Esophagus muscularis mucosa (tissue), 4 donors: ENCODE measurements at regions not wholly inside any gene's neighbourhood (a gene's known extent, or its start where the extent isn't known, plus 50 kb on each side); places are given as distances from the start of the nearest gene placed in this dataset.

Experiments used
- DNase-seq: peaks from one replicate; pipeline ENCODE4 v3.0.0-alpha.2; 2017; ENCODE audit errors: extremely low spot score
- H3K27ac ChIP-seq, 4 donors: fragments of 200-600 bp; sonication (generic); replicated peaks in 1 of 4; 1 replicate in 3 of 4; 2 replicates in 1 of 4; pipeline ENCODE4 v1.5.1; 2016 to 2019; ENCODE audit warnings: mild to moderate bottlenecking in 1 of 4
- H3K27me3 ChIP-seq, 4 donors: fragments of 200-600 bp; sonication (generic); one replicate each; pipeline versions ENCODE4 v1.5.1 to v1.6.0; 2016 to 2019
- H3K36me3 ChIP-seq, 4 donors: fragments of 200-600 bp; sonication (generic); one replicate each; pipeline ENCODE4 v1.5.1; 2016 to 2019
- H3K4me1 ChIP-seq, 4 donors: fragments of 200-600 bp; sonication (generic); one replicate each; pipeline ENCODE4 v1.5.1; 2016 to 2019
- H3K4me3 ChIP-seq, 4 donors: fragments of 200-600 bp; sonication (generic); 1 replicate in 2 of 4; 2 replicates in 2 of 4; pipeline ENCODE4 v1.5.1; 2016 to 2019; ENCODE audit warnings: mild to moderate bottlenecking in 4 of 4, moderate library complexity in 1 of 4
- H3K9me3 ChIP-seq, 4 donors: fragments of 200-600 bp; sonication (generic); 1 replicate in 3 of 4; 2 replicates in 1 of 4; pipeline ENCODE4 v1.5.1; 2016 to 2019
- EP300 ChIP-seq: sonication (generic); formaldehyde crosslinking; IDR thresholded peaks from one replicate; pipeline ENCODE4 v1.6.1; 2017; ENCODE audit warnings: antibody characterized with exemption
- POLR2A ChIP-seq: fragments of 450-650 bp; IDR thresholded peaks from one replicate; pipeline ENCODE4 v1.6.1; 2017; ENCODE audit warnings: antibody characterized with exemption, moderate library complexity, mild to moderate bottlenecking, low read depth
- POLR2AphosphoS5 ChIP-seq, 2 donors: sonication (generic); formaldehyde crosslinking; IDR thresholded peaks; one replicate each; pipeline ENCODE4 v1.6.1; 2017; ENCODE audit warnings: antibody characterized with exemption in 2 of 2
- WGBS: methylation state at CpG from one replicate; pipeline ENCODE4 v1.1.5; 2018; 5-methylcytosine and 5-hydroxymethylcytosine counted together
- intact Hi-C: fragments of 100-400 bp; cut with DNase I; formaldehyde crosslinking; loops from one replicate; pipeline ENCODE4 v1.15.1; 2023
- TF ChIP-seq, protein P1 (sequence below), 3 experiments: fragments of 200-600 bp in 2 of 3; fragments of 450-650 bp in 1 of 3; sonication (generic) in 2 of 3; IDR thresholded peaks; one replicate each; pipeline ENCODE4 v1.5.1; 2017 to 2019; ENCODE audit warnings: antibody characterized with exemption in 3 of 3, mild to moderate bottlenecking in 2 of 3, moderate library complexity in 1 of 3

DNA sequence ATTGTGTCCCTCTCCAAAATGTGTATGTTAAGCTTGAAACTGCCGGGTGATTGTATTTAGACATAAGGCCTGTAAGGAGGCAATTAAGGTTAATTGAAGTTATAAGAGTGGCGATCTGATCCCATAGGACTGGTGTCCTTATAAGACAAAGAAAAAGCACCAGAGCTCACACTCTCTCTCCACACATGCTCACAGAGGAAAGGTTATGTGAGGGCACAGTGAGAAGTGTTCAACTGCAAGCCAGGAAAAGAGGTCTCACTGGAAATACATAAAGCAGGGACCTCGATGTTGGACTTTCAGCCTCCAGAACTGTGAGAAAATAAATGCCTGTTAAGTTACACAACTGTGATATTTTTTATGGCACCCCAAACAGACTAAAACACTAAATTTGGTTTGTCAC lies 1233.8 kb upstream of the CNTN5 start:
- no peak overlapping the region for H3K27ac ChIP-seq
- no peaks in the 10 kb centered on the region for H3K27me3 ChIP-seq
- no peaks in the 10 kb centered on the region for H3K4me1 ChIP-seq
- no peak overlapping the region for H3K4me3 ChIP-seq
- 65% methylated on average over 3 of the region's 3 CpGs for WGBS
- no peaks in the 10 kb centered on the region for H3K36me3 ChIP-seq
- intact Hi-C loops = no loop called here
- no peak for DNase-seq
- TF ChIP-seq, protein P1, sequence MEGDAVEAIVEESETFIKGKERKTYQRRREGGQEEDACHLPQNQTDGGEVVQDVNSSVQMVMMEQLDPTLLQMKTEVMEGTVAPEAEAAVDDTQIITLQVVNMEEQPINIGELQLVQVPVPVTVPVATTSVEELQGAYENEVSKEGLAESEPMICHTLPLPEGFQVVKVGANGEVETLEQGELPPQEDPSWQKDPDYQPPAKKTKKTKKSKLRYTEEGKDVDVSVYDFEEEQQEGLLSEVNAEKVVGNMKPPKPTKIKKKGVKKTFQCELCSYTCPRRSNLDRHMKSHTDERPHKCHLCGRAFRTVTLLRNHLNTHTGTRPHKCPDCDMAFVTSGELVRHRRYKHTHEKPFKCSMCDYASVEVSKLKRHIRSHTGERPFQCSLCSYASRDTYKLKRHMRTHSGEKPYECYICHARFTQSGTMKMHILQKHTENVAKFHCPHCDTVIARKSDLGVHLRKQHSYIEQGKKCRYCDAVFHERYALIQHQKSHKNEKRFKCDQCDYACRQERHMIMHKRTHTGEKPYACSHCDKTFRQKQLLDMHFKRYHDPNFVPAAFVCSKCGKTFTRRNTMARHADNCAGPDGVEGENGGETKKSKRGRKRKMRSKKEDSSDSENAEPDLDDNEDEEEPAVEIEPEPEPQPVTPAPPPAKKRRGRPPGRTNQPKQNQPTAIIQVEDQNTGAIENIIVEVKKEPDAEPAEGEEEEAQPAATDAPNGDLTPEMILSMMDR (IDR thresholded peaks at IDR 0.05) = no peak
- TF ChIP-seq POLR2A (no peak), EP300 (no peak), POLR2AphosphoS5 (IDR thresholded peaks at IDR 0.05) (no peak)
- peaks cover 0 to 3% (median 0%) of the 10 kb centered on the region in 4 donors for H3K9me3 ChIP-seq

DNA sequence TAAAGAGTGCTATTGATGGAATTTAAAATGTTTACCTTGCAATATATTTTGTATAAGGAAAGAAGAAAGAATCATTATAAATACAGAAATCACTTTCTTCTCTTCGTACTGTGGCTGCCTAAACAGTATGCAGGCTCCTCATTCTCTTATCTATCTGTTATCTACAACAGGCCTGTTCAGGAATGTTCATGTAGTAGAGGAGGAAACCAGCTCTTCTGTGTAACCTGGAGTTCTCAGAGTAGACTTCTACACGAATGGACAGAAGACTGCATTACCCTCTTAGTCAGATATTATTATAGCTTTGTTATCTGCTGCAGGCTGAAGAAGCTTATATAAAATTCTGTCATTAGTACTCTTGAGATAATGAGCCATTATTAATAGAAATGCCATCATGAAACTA lies 1225.9 kb upstream of the CNTN5 start:
- H3K27me3 ChIP-seq = no peaks in the 10 kb centered on the region

DNA sequence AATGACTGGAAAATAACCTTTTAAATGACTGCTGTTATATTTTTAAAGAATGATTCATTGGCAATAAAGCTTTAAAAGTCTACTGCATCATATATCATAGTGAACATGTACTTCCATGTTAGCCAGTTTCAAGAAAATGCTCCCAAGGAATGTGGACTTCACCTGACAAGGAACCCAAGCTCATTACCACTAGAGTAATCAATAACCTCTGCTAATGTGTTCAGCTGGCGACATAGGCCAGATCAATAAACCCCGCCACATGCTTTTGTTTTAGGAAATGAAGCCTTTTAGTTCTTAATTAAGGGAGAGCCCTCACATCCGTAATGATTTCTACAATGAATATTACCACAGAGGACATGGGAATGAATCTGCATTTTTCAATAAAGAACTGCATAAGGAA lies 1219.9 kb upstream of the CNTN5 start:
- TF ChIP-seq, protein P1 (IDR thresholded peaks at IDR 0.05) = no peak
- TF ChIP-seq EP300 = no peak
- TF ChIP-seq POLR2A = no peak
- no peak for TF ChIP-seq POLR2AphosphoS5 (IDR thresholded peaks at IDR 0.05)
- Histone ChIP-seq H3K9me3 (no peaks in the 10 kb centered on the region), H3K4me3 (no peak overlapping the region), H3K4me1 (no peaks in the 10 kb centered on the region), H3K36me3 (no peaks in the 10 kb centered on the region), H3K27me3 (no peaks in the 10 kb centered on the region), H3K27ac (no peak overlapping the region)
- no peak for DNase-seq
- intact Hi-C loops = no loop called here
- 86% methylated on average over 3 of the region's 3 CpGs for WGBS

More for the DNA sequence above, 1225.9 kb upstream of the CNTN5 start:
- WGBS = 71% methylated on average over 2 of the region's 2 CpGs
- no peak for DNase-seq
- H3K9me3 ChIP-seq = no peaks in the 10 kb centered on the region
- intact Hi-C loops = no loop called here
- H3K4me3 ChIP-seq = no peak overlapping the region
- H3K36me3 ChIP-seq = no peaks in the 10 kb centered on the region
- TF ChIP-seq POLR2A = no peak
- no peaks in the 10 kb centered on the region for H3K4me1 ChIP-seq
- H3K27ac ChIP-seq = no peak overlapping the region

DNA sequence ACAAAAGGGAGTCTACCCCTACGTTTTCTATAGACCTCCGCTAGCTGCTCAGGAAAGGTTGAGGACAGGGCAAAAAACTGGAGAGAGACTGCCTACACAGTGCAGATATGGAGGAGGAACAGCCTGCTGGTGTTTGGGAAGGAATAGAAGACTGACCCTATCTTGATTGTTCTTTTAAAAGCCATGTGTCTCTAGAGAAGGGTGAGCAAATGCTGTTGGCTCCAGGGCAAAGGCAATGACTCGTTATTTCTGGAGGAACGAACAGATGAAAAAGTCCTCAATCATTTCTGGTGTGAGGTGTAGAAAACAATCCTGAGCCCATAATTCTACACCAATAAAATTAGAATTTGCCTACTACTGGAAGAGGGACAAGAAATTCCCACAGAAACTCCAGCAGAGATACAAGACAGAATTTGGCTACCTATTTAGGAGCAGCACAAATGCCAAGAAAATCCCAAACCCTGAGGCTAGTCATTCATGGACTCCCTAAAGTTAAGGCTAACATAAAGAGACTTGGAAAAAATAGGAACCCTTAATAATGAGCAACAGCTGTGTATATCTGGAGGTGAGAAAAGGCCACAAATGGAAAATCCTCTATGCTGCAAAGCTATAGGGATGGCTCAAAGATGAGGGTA lies 1206.3 kb upstream of the CNTN5 start:
- intact Hi-C loops = no loop called here
- H3K27me3 ChIP-seq = no peaks in the 10 kb centered on the region
- TF ChIP-seq, protein P1 (IDR thresholded peaks at IDR 0.05) = no peak
- no peak for TF ChIP-seq POLR2AphosphoS5 (IDR thresholded peaks at IDR 0.05)
- TF ChIP-seq EP300 = no peak
- TF ChIP-seq POLR2A = no peak
- H3K36me3 ChIP-seq = no peaks in the 10 kb centered on the region
- no peak overlapping the region for H3K27ac ChIP-seq
- WGBS = 73% methylated on average over 4 of the region's 4 CpGs
- H3K4me3 ChIP-seq = no peak overlapping the region
- H3K9me3 ChIP-seq = peaks cover 0 to 14% (median 0%) of the 10 kb centered on the region in 4 donors
- H3K4me1 ChIP-seq = no peaks in the 10 kb centered on the region
- no peak for DNase-seq

DNA sequence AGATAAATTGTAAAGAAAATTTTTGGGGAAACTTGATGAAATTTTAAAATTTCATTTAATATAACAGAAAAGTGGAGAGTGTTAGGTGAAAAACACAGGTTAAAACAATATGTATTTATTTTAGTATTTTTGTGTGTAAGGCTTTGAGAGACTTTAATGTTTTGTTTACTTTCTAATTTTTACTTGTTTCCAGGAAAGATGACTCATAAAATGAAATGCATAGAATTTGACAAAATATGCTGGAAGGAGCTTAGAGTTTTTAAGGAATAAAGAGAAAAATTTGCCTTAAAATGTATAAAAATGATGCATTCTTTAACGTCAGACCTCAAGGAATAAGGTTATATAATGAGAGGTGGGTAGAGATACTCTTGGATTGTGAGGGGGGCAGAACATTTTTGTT lies 1205.1 kb upstream of the CNTN5 start:
- WGBS = 66% methylated on average over 1 of the region's 1 CpG

More for the DNA sequence above, 1205.1 kb upstream of the CNTN5 start:
- H3K4me1 ChIP-seq = no peaks in the 10 kb centered on the region
- no peak overlapping the region for H3K27ac ChIP-seq
- H3K9me3 ChIP-seq = peaks cover 0 to 2% (median 0%) of the 10 kb centered on the region in 4 donors
- no peaks in the 10 kb centered on the region for H3K36me3 ChIP-seq
- intact Hi-C loops = no loop called here
- no peak for TF ChIP-seq POLR2A
- TF ChIP-seq, protein P1 (IDR thresholded peaks at IDR 0.05) = no peak
- no peak for TF ChIP-seq POLR2AphosphoS5 (IDR thresholded peaks at IDR 0.05)
- no peak for TF ChIP-seq EP300
- no peak overlapping the region for H3K4me3 ChIP-seq
- DNase-seq = no peak
- no peaks in the 10 kb centered on the region for H3K27me3 ChIP-seq
